HL-60 (cell line): ENCODE measurements at regions not wholly inside any gene's neighbourhood (a gene's known extent, or its start where the extent isn't known, plus 50 kb on each side); places are given as distances from the start of the nearest gene placed in this dataset.

Experiments
- GABPA ChIP-seq: IDR thresholded peaks from 2 replicates; pipeline ENCODE4 v1.6.1; 2012; ENCODE audit warnings: low read depth
- POLR2AphosphoS5 ChIP-seq: IDR thresholded peaks from 2 replicates; pipeline ENCODE4 v1.6.1; 2012; ENCODE audit warnings: low read depth
- SPI1 ChIP-seq: IDR thresholded peaks from 2 replicates; pipeline ENCODE4 v1.6.1; 2012; ENCODE audit warnings: low read depth, mild to moderate bottlenecking, borderline replicate concordance
- TF ChIP-seq, protein P1 (sequence below): IDR thresholded peaks from one replicate; pipeline ENCODE4 v1.5.1; 2011; ENCODE audit warnings: low read length, control low read depth, inconsistent platforms; ENCODE audit not compliant: insufficient read depth
- TF ChIP-seq, protein P2 (sequence below): IDR thresholded peaks from 2 replicates; pipeline ENCODE4 v1.6.1; 2012; ENCODE audit warnings: low read depth; ENCODE audit not compliant: insufficient replicate concordance

DNA sequence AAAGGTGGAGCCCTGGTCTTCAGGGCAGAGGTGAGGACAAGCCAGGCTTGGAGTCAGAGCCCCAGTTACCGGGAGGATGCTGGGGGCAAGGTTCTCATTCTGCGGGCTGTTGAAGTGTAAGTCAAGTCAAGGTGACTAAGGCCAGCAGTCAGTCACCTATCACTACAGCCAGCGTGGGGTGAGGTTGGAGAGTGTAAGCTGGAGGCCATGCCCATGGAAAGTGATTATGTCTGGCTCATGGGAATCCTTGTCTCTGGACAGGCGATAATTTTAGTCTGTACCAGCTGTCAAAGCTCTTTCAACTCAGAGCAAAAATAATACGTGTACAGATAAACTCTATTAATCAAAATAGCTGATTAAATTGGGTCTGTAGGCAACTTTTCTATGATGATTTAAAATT, 143.1 kb downstream of the NR2F2 start:
- TF ChIP-seq, protein P1, sequence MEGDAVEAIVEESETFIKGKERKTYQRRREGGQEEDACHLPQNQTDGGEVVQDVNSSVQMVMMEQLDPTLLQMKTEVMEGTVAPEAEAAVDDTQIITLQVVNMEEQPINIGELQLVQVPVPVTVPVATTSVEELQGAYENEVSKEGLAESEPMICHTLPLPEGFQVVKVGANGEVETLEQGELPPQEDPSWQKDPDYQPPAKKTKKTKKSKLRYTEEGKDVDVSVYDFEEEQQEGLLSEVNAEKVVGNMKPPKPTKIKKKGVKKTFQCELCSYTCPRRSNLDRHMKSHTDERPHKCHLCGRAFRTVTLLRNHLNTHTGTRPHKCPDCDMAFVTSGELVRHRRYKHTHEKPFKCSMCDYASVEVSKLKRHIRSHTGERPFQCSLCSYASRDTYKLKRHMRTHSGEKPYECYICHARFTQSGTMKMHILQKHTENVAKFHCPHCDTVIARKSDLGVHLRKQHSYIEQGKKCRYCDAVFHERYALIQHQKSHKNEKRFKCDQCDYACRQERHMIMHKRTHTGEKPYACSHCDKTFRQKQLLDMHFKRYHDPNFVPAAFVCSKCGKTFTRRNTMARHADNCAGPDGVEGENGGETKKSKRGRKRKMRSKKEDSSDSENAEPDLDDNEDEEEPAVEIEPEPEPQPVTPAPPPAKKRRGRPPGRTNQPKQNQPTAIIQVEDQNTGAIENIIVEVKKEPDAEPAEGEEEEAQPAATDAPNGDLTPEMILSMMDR: no peak
- no peak for TF ChIP-seq GABPA
- no peak for TF ChIP-seq SPI1
- TF ChIP-seq, protein P2, sequence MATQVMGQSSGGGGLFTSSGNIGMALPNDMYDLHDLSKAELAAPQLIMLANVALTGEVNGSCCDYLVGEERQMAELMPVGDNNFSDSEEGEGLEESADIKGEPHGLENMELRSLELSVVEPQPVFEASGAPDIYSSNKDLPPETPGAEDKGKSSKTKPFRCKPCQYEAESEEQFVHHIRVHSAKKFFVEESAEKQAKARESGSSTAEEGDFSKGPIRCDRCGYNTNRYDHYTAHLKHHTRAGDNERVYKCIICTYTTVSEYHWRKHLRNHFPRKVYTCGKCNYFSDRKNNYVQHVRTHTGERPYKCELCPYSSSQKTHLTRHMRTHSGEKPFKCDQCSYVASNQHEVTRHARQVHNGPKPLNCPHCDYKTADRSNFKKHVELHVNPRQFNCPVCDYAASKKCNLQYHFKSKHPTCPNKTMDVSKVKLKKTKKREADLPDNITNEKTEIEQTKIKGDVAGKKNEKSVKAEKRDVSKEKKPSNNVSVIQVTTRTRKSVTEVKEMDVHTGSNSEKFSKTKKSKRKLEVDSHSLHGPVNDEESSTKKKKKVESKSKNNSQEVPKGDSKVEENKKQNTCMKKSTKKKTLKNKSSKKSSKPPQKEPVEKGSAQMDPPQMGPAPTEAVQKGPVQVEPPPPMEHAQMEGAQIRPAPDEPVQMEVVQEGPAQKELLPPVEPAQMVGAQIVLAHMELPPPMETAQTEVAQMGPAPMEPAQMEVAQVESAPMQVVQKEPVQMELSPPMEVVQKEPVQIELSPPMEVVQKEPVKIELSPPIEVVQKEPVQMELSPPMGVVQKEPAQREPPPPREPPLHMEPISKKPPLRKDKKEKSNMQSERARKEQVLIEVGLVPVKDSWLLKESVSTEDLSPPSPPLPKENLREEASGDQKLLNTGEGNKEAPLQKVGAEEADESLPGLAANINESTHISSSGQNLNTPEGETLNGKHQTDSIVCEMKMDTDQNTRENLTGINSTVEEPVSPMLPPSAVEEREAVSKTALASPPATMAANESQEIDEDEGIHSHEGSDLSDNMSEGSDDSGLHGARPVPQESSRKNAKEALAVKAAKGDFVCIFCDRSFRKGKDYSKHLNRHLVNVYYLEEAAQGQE: no peak
- no peak for TF ChIP-seq POLR2AphosphoS5
